AG09309 (cell line): ENCODE measurements at regions not wholly inside any gene's neighbourhood (a gene's known extent, or its start where the extent isn't known, plus 50 kb on each side); places are given as distances from the start of the nearest gene placed in this dataset.

Experiments used
- DNase-seq: peaks from one replicate; pipeline ENCODE4 v3.0.0-alpha.2; 2010; ENCODE audit warnings: low read depth
- H3K4me3 ChIP-seq: 2 replicates; pipeline ENCODE4 v1.5.1; 2011; ENCODE audit warnings: mild to moderate bottlenecking, low read depth, low read length, moderate library complexity; ENCODE audit not compliant: control insufficient read depth
- TF ChIP-seq, protein P1 (sequence below): IDR thresholded peaks from 2 replicates; pipeline ENCODE4 v1.5.1; 2011; ENCODE audit warnings: mild to moderate bottlenecking, low read depth, low read length, inconsistent platforms; ENCODE audit not compliant: insufficient read depth, control insufficient read depth; ENCODE audit errors: missing control alignments

GRCh38 chr5:164265566-164265965 lies 760.1 kb downstream of the MAT2B start:
- TF ChIP-seq, protein P1, sequence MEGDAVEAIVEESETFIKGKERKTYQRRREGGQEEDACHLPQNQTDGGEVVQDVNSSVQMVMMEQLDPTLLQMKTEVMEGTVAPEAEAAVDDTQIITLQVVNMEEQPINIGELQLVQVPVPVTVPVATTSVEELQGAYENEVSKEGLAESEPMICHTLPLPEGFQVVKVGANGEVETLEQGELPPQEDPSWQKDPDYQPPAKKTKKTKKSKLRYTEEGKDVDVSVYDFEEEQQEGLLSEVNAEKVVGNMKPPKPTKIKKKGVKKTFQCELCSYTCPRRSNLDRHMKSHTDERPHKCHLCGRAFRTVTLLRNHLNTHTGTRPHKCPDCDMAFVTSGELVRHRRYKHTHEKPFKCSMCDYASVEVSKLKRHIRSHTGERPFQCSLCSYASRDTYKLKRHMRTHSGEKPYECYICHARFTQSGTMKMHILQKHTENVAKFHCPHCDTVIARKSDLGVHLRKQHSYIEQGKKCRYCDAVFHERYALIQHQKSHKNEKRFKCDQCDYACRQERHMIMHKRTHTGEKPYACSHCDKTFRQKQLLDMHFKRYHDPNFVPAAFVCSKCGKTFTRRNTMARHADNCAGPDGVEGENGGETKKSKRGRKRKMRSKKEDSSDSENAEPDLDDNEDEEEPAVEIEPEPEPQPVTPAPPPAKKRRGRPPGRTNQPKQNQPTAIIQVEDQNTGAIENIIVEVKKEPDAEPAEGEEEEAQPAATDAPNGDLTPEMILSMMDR = no peak
- no peak overlapping the region for H3K4me3 ChIP-seq
- no peak for DNase-seq

DNA sequence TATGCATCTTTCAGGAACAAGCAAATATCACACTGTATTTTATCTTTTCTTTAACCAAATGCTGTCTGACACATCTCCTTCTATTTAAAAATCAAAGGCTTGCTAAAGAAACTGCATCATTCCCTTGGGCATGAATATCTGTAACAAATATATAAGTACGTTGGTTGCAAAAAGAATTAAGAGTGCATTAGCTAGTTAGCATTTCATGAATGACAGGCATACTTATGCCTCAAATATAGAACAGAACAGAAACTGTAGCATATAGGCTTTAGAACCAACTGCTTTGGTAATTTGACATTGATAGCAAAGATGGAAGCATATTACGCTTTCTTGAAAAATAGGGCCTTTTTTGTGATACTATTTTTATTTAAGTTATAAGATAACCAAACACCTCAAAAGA lies 761.2 kb downstream of the MAT2B start:
- DNase-seq = no peak
- H3K4me3 ChIP-seq = no peak overlapping the region
- TF ChIP-seq, protein P1 = no peak

DNA sequence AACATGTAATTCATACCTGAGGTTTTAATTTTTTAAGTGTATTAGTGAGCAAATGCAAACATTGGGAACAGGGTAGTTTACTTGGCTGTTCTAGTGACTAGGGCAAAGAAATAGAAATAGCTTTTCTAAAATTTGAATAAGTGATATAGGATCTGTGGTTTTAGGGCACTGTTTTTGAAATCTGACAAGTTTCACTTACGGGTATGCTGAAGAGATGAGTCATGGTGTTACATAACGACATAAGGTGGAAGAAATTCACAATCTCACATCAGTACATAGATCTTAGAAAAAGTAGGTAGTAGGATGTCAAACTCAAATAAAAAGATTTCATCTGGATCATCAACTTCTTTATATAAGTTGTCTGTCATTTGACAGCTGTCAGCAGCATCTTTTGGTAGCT lies 772.3 kb downstream of the MAT2B start:
- TF ChIP-seq, protein P1 = no peak
- no peak for DNase-seq
- no peak overlapping the region for H3K4me3 ChIP-seq

GRCh38 chr5:164289526-164289925 lies 784.1 kb downstream of the MAT2B start:
- TF ChIP-seq, protein P1 = no peak
- H3K4me3 ChIP-seq = no peak overlapping the region
- DNase-seq = no peak

DNA sequence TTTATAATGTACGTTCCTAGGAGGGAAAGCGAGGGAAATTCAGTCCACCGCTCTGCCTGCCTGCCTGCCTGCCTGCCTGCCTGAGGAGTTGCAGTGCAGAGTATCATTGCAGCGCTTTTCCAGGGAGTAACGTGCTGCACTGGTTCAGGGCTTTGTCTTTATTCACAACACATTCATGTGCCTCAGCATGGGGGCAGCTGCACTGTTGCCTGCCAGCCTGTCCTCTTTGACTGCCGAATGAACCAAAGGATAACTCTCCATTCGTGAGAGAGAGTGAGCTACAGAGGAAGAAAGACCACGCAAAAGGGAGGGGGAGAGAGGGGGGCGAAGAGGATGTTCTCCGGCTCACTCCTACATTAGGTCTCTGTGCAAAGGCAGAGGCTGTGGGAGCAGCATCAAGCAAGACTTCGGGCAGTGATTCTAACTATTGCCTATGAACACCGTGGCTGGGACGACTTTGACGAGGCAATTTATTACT lies 791.2 kb downstream of the MAT2B start:
- DNase-seq = no peak
- TF ChIP-seq, protein P1 = no peak
- H3K4me3 ChIP-seq = no peak overlapping the region

DNA sequence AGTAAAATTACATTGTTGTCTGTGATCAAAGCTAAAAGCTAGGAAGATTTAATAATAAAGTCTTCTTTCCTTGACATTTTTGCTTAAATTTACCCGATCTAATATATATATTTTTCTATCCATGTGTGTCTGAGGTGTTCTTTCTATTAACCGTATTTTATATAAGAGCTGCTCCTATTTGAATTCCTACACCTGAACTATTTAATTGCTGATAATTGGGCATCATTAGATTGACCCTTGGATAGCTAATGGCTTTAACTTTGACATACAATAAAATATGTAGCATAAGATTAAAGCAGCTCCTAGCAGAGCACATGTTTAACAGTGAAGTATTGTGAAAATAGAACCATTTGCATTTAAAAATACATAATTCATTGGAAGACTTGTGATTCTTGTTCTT lies 792.7 kb downstream of the MAT2B start:
- DNase-seq = no peak
- TF ChIP-seq, protein P1 = no peak
- H3K4me3 ChIP-seq = no peak overlapping the region

- DNase-seq = no peak
- TF ChIP-seq, protein P1 = no peak
- H3K4me3 ChIP-seq = no peak overlapping the region
Observed at GRCh38 chr5:164300295-164300694, 794.9 kb downstream of the MAT2B start.
